Calu3 (cell line): ENCODE measurements at regions not wholly inside any gene's neighbourhood (a gene's known extent, or its start where the extent isn't known, plus 50 kb on each side); places are given as distances from the start of the nearest gene placed in this dataset.

ENCODE experiments used
- BruUV-seq: library from RNA; stranded (reverse); fragments of 400-500 nt; replicated peaks from 2 replicates; lab custom pipeline; 2021; lab: Mats Ljungman, UMichigan
- CTCF ChIA-PET: fragments of 300-600 bp; sonication (Branson Sonifier 250); formaldehyde crosslinking; loops from one replicate; lab custom pipeline; 2022; ENCODE audit warnings: antibody characterized with exemption; lab: Charles Lee
- DNase-seq: peaks from one replicate; pipeline ENCODE4 v3.0.0; 2022
- H3K27ac Mint-ChIP-seq: one replicate; pipeline ENCODE4 v1.8.0; 2022; ENCODE audit warnings: mixed read lengths; ENCODE audit not compliant: unreplicated experiment
- H3K27me3 Mint-ChIP-seq: one replicate; pipeline ENCODE4 v1.8.0; 2022; ENCODE audit warnings: mixed read lengths; ENCODE audit not compliant: unreplicated experiment
- H3K36me3 Mint-ChIP-seq: one replicate; pipeline ENCODE4 v1.8.0; 2022; ENCODE audit warnings: mild to moderate bottlenecking, moderate library complexity, mixed read lengths; ENCODE audit not compliant: insufficient read depth, unreplicated experiment
- H3K4me1 Mint-ChIP-seq: one replicate; pipeline ENCODE4 v1.8.0; 2022; ENCODE audit warnings: mild to moderate bottlenecking, low read depth, mixed read lengths; ENCODE audit not compliant: unreplicated experiment
- H3K4me3 Mint-ChIP-seq: one replicate; pipeline ENCODE4 v1.8.0; 2022; ENCODE audit warnings: mild to moderate bottlenecking, low read depth, moderate library complexity, mixed read lengths; ENCODE audit not compliant: unreplicated experiment
- H3K9me3 Mint-ChIP-seq: one replicate; pipeline ENCODE4 v1.8.0; 2022; ENCODE audit warnings: low read depth, mixed read lengths; ENCODE audit not compliant: unreplicated experiment
- CTCF ChIP-seq: fragments of 200-600 bp; IDR thresholded peaks from one replicate; pipeline ENCODE4 v1.8.0; 2022; ENCODE audit warnings: antibody characterized with exemption; ENCODE audit not compliant: unreplicated experiment
- intact Hi-C: fragments of 100-400 bp; cut with micrococcal nuclease; formaldehyde crosslinking; loops from one replicate; pipeline ENCODE4 v1.10.0; 2022; ENCODE audit not compliant: unreplicated experiment

- Mint-ChIP-seq H3K27me3 (no peaks in the 10 kb centered on the region), H3K4me3 (no peak overlapping the region), H3K4me1 (peaks cover 21% of the 10 kb centered on the region), H3K36me3 (no peaks in the 10 kb centered on the region), H3K9me3 (no peaks in the 10 kb centered on the region), H3K27ac (peak overlapping the region; percentile 1)
- CTCF ChIA-PET, result interaction anchor here (0.6 kb wide), 1 partner anchor 46 kb away, joined by 3 read pairs; no protein-coding TSS in a partner anchor
- peak; percentile 3 for DNase-seq
- TF ChIP-seq CTCF, result no peak
- BruUV-seq, result no TSS peak
- intact Hi-C loops, result no loop called here
Measured at GRCh38 chr18:70621710-70622109, 332.9 kb downstream of the SOCS6 start.

- no peaks in the 10 kb centered on the region for H3K27me3 Mint-ChIP-seq
- H3K9me3 Mint-ChIP-seq, result no peaks in the 10 kb centered on the region
- no peak overlapping the region for H3K4me3 Mint-ChIP-seq
- peak overlapping the region; percentile 1 for H3K27ac Mint-ChIP-seq
- no peak for DNase-seq
- peaks cover 21% of the 10 kb centered on the region for H3K4me1 Mint-ChIP-seq
- no peaks in the 10 kb centered on the region for H3K36me3 Mint-ChIP-seq
- no peak for TF ChIP-seq CTCF
- intact Hi-C loops, result no loop called here
- CTCF ChIA-PET, result no interaction called here
- BruUV-seq, result no TSS peak
Measured at GRCh38 chr18:70620837-70621612, 332.2 kb downstream of the SOCS6 start.

DNA sequence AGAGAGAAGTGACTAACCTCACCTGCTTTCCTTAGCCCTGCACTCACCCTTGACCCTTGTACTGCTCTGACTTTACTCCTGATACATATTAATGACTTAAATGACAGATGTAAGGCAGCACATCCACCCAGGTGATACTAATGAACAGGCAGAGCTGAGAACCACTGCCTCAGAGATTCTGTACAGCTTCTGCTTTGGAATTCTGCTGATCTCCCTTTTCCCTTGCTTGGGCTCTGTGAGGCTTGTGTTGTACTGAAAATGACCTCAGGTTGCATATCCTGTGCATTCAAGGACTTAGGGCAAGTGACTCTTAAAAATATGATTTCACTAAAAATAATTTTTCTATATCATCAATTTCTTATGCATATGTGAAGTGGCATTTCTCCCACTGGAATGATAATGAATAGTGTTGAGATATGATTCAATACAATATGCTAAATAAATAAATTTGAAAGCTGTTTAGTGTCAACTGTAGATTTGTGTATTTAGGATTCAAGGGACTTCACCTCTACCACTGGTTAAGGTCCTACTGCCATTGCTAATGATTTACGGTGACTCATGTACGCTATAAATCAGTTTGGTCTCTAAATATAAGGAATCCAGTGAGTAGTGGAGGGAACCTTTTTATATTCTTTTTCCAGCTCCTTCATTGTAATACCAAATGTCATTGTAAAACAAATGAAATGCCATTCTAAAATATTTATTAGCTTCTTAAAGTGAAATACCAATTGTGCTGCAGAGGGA, 328.3 kb downstream of the SOCS6 start:
- Mint-ChIP-seq H3K36me3 (no peaks in the 10 kb centered on the region), H3K27ac (no peak overlapping the region), H3K9me3 (no peaks in the 10 kb centered on the region), H3K4me1 (peaks cover 13% of the 10 kb centered on the region), H3K4me3 (no peak overlapping the region), H3K27me3 (no peaks in the 10 kb centered on the region)
- no peak for TF ChIP-seq CTCF
- CTCF ChIA-PET, result no interaction called here
- intact Hi-C loops, result no loop called here
- BruUV-seq, result no TSS peak
- DNase-seq, result no peak

GRCh38 chr18:70600225-70600925, 311.5 kb downstream of the SOCS6 start:
- H3K27me3 Mint-ChIP-seq, result no peaks in the 10 kb centered on the region
- H3K4me1 Mint-ChIP-seq, result no peaks in the 10 kb centered on the region
- DNase-seq, result no peak
- no peak for TF ChIP-seq CTCF
- no peak overlapping the region for H3K4me3 Mint-ChIP-seq
- H3K27ac Mint-ChIP-seq, result no peak overlapping the region
- CTCF ChIA-PET, result no interaction called here
- BruUV-seq, result no TSS peak
- no peaks in the 10 kb centered on the region for H3K9me3 Mint-ChIP-seq
- H3K36me3 Mint-ChIP-seq, result no peaks in the 10 kb centered on the region
- intact Hi-C loops, result no loop called here
